Neuronal stem cell (in vitro differentiated cells): ENCODE measurements at regions not wholly inside any gene's neighbourhood (a gene's known extent, or its start where the extent isn't known, plus 50 kb on each side); places are given as distances from the start of the nearest gene placed in this dataset.
"Not testable (repeated sequence)": the region's sequence is repeated elsewhere in the genome, so short reads cannot be mapped to it uniquely, and the experiment has no call there.

Experiments used
- DNase-seq: peaks from one replicate; pipeline ENCODE4 v3.0.0-alpha.2; 2013; ENCODE audit warnings: low spot score
- H2AFZ ChIP-seq: one replicate; pipeline ENCODE4 v1.6.1; 2013; ENCODE audit warnings: mild to moderate bottlenecking, low read length, inconsistent platforms
- H2AK5ac ChIP-seq: 2 replicates; pipeline ENCODE4 v1.6.1; 2013; ENCODE audit warnings: low read depth, mild to moderate bottlenecking, inconsistent platforms, low read length, moderate library complexity, mixed read lengths
- H2BK120ac ChIP-seq: 2 replicates; pipeline ENCODE4 v1.6.1; 2013; ENCODE audit warnings: low read depth, mild to moderate bottlenecking, inconsistent platforms, low read length, moderate library complexity, mixed read lengths
- H2BK12ac ChIP-seq: one replicate; pipeline ENCODE4 v1.6.1; 2013; ENCODE audit warnings: low read length, inconsistent platforms
- H2BK15ac ChIP-seq: 2 replicates; pipeline ENCODE4 v1.6.1; 2013; ENCODE audit warnings: mild to moderate bottlenecking, low read length, inconsistent platforms, mixed read lengths
- H2BK5ac ChIP-seq: one replicate; pipeline ENCODE4 v1.6.1; 2013; ENCODE audit warnings: inconsistent platforms, mild to moderate bottlenecking, low read length, moderate library complexity
- H3K14ac ChIP-seq: one replicate; pipeline ENCODE4 v1.6.1; 2013; ENCODE audit warnings: low read length, inconsistent platforms
- H3K18ac ChIP-seq: 2 replicates; pipeline ENCODE4 v1.6.1; 2013; ENCODE audit warnings: low read length, inconsistent platforms
- H3K23ac ChIP-seq: 2 replicates; pipeline ENCODE4 v1.6.1; 2013; ENCODE audit warnings: low read depth, mild to moderate bottlenecking, mixed read lengths, low read length, inconsistent platforms; ENCODE audit not compliant: poor library complexity
- H3K27ac ChIP-seq: replicated peaks from 3 replicates; pipeline ENCODE4 v1.5.1; 2013; ENCODE audit warnings: low read length, inconsistent platforms
- H3K27me3 ChIP-seq, 3 experiments: 2 replicates each; pipeline ENCODE4 v1.6.1; 2013; ENCODE audit warnings: low read length in 3 of 3, mild to moderate bottlenecking in 2 of 3, inconsistent platforms in 1 of 3, low read depth in 1 of 3, mixed read lengths in 1 of 3, moderate library complexity in 1 of 3; ENCODE audit not compliant: control insufficient read depth in 3 of 3, insufficient read depth in 3 of 3
- H3K36me3 ChIP-seq, 2 donors: replicated peaks in 1 of 2; 2 replicates each; pipeline ENCODE4 v1.6.1; 2013; ENCODE audit warnings: low read length in 2 of 2; ENCODE audit not compliant: control insufficient read depth in 2 of 2, insufficient read depth in 2 of 2
- H3K4ac ChIP-seq: 2 replicates; pipeline ENCODE4 v1.6.1; 2013; ENCODE audit warnings: inconsistent platforms, mild to moderate bottlenecking, low read length, moderate library complexity
- H3K4me1 ChIP-seq, 2 donors: 1 replicate in 1 of 2; 2 replicates in 1 of 2; pipeline ENCODE4 v1.6.1; 2013; ENCODE audit warnings: low read length in 2 of 2, low read depth in 1 of 2; ENCODE audit not compliant: control insufficient read depth in 2 of 2, insufficient read depth in 1 of 2
- H3K4me2 ChIP-seq: one replicate; pipeline ENCODE4 v1.6.1; 2013; ENCODE audit warnings: mild to moderate bottlenecking, low read length, inconsistent platforms; ENCODE audit not compliant: insufficient read depth, poor library complexity, severe bottlenecking
- H3K4me3 ChIP-seq, 2 donors: 2 replicates each; pipeline ENCODE4 v1.5.1; 2013; ENCODE audit warnings: low read length in 2 of 2, mild to moderate bottlenecking in 2 of 2, inconsistent platforms in 1 of 2, moderate library complexity in 1 of 2
- H3K79me1 ChIP-seq: one replicate; pipeline ENCODE4 v1.6.1; 2013; ENCODE audit warnings: low read depth, mild to moderate bottlenecking, inconsistent platforms, low read length, moderate library complexity
- H3K9ac ChIP-seq: one replicate; pipeline ENCODE4 v1.6.1; 2013; ENCODE audit warnings: mild to moderate bottlenecking, low read depth, low read length, inconsistent platforms; ENCODE audit not compliant: poor library complexity
- H3K9me3 ChIP-seq, 2 donors: replicated peaks in 1 of 2; 2 replicates each; pipeline versions ENCODE3 to v1.6.1; 2013; ENCODE audit warnings: low read length in 2 of 2, mild to moderate bottlenecking in 2 of 2, inconsistent platforms in 1 of 2, low read depth in 1 of 2, mixed read lengths in 1 of 2, moderate library complexity in 1 of 2; ENCODE audit not compliant: control insufficient read depth in 2 of 2, insufficient read depth in 1 of 2
- H4K8ac ChIP-seq: one replicate; pipeline ENCODE4 v1.6.1; 2013; ENCODE audit warnings: low read depth, mild to moderate bottlenecking, inconsistent platforms, low read length, moderate library complexity
- H4K91ac ChIP-seq: one replicate; pipeline ENCODE4 v1.6.1; 2013; ENCODE audit warnings: low read length, low read depth, mild to moderate bottlenecking, inconsistent platforms; ENCODE audit not compliant: poor library complexity
- WGBS, 2 donors: extraction: QIAGEN DNeasy Blood & Tissue Kit; methylation state at CpG; one replicate each; pipeline ENCODE4 v1.1.7; 2013; ENCODE audit warnings: missing lambda C conversion rate in 2 of 2, mixed read lengths in 1 of 2; ENCODE audit not compliant: insufficient read length in 2 of 2, insufficient replicate concordance in 1 of 2; ENCODE audit errors: extremely low coverage in 2 of 2; 5-methylcytosine and 5-hydroxymethylcytosine counted together

DNA sequence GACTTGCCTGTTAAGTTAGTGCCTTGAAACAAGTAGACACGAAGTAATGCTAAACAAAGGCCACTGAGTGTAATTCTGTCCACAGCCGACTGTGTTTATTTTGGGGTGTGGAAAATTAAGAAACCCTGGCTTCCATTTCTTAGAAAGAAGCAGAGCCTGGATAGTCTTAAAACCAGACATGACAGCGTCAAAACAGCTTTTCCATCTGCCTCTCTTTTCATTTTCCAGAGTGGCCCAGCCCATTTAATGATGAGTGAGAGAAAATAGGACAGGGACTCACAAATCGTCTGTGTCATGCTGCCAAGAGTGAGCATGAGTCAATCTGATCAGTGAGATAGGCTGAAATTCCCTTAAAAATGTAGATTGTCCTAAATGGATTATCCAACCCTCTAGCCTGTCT, 485.9 kb downstream of the JRKL start:
- H3K9me3 ChIP-seq: no peaks in the 10 kb centered on the region
- no peak overlapping the region for H2AK5ac ChIP-seq
- no peaks in the 10 kb centered on the region for H3K79me1 ChIP-seq
- H3K4me1 ChIP-seq: no peaks in the 10 kb centered on the region
- H2BK5ac ChIP-seq: no peak overlapping the region
- no peak overlapping the region for H3K4me2 ChIP-seq
- no peak overlapping the region for H2BK15ac ChIP-seq
- WGBS, 2 donors: no CpG with 5 or more reads among the region's 4 CpGs
- H3K9ac ChIP-seq: no peak overlapping the region
- no peak overlapping the region for H4K8ac ChIP-seq
- H3K14ac ChIP-seq: no peak overlapping the region
- no peak overlapping the region for H2BK12ac ChIP-seq
- H2AFZ ChIP-seq: no peak overlapping the region
- no peak overlapping the region for H2BK120ac ChIP-seq
- H3K4me3 ChIP-seq: no peak overlapping the region
- H3K27me3 ChIP-seq: no peaks in the 10 kb centered on the region
- H3K27ac ChIP-seq: no peak overlapping the region
- no peak overlapping the region for H3K23ac ChIP-seq
- no peak overlapping the region for H4K91ac ChIP-seq
- H3K36me3 ChIP-seq: no peaks in the 10 kb centered on the region
- H3K18ac ChIP-seq: no peak overlapping the region
- H3K4ac ChIP-seq: no peak overlapping the region
- no peak for DNase-seq

DNA sequence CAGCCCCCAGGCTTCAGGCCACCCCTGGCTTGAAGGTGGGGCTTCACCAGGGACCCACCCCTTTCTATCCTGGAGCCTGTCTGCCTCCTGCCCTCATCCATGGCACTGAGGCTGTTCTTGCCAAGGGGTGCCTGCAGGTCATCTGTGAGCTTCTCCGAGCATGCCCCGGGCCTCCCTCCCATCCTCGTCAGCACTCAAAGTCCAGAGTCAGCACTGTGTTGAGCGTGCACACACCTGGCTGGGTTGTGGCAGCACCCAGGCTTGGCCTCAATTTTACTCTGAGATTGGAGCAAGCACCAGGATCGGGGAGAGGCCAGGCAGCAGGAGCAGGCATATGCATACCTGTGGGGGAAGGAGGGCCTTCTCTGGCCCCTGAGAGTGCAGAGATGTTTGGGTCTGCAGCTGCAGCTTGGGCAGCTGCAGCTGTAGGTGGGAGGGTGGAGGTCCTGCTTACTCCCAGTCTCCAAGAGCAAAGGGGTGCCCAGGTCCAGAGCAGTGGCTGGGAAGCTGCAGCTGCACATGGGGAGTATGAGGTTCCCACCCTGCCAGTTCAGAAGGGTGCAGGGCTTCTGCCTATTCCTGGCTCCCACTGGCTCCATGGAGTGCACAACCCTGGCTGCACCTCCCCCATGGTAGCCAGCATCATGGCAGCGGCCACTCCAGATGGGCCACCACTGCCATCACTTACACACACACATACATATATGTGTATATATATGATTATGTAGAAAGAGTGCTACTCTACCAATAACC, 488.7 kb downstream of the JRKL start:
- Histone ChIP-seq H2BK120ac (no peak overlapping the region), H4K8ac (no peak overlapping the region), H2BK12ac (no peak overlapping the region), H2AK5ac (no peak overlapping the region), H2BK5ac (no peak overlapping the region), H3K4me1 (no peaks in the 10 kb centered on the region), H2AFZ (no peak overlapping the region), H3K9me3 (peaks cover 0 to 1% of the 10 kb centered on the region in 2 donors), H3K27ac (no peak overlapping the region), H3K14ac (no peak overlapping the region), H3K36me3 (no peaks in the 10 kb centered on the region), H3K27me3 (no peaks in the 10 kb centered on the region), H3K18ac (no peak overlapping the region), H4K91ac (no peak overlapping the region), H2BK15ac (no peak overlapping the region), H3K4me3 (no peak overlapping the region), H3K4me2 (no peak overlapping the region), H3K4ac (no peak overlapping the region), H3K9ac (no peak overlapping the region), H3K79me1 (no peaks in the 10 kb centered on the region), H3K23ac (no peak overlapping the region)
- DNase-seq: no peak
- WGBS, 2 donors: no CpG with 5 or more reads among the region's 6 CpGs

DNA sequence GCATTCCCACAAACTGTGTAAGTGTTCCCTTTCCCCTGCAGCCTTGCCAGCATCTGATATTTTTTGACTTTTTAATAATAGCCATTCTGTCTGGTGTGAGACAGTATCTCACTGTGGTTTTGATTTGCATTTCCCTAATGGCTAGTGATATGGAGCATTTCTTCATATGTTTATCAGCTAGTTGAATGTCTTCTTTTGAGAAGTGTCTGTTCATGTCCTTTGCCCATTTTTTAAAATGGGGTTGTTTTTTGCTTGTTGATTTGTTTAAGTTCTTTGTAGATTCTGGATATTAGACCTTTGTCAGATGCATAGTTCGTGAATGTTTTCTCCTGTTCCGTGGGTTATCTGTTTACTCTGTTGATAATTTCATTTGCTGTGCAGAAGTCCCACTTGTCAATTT, 492.8 kb downstream of the JRKL start:
- not testable (repeated sequence) for H2AK5ac ChIP-seq, H2AFZ ChIP-seq, H3K9ac ChIP-seq, H3K4me3 ChIP-seq, H3K27me3 ChIP-seq, H3K4me1 ChIP-seq, H2BK5ac ChIP-seq, H3K23ac ChIP-seq, H3K18ac ChIP-seq, H3K14ac ChIP-seq, H4K91ac ChIP-seq, H4K8ac ChIP-seq, H3K36me3 ChIP-seq, H2BK120ac ChIP-seq, H3K27ac ChIP-seq, H2BK15ac ChIP-seq, H3K79me1 ChIP-seq, H3K9me3 ChIP-seq, H3K4ac ChIP-seq, H3K4me2 ChIP-seq, DNase-seq, H2BK12ac ChIP-seq
- no CpG with 5 or more reads among the region's 2 CpGs for WGBS, 2 donors

DNA sequence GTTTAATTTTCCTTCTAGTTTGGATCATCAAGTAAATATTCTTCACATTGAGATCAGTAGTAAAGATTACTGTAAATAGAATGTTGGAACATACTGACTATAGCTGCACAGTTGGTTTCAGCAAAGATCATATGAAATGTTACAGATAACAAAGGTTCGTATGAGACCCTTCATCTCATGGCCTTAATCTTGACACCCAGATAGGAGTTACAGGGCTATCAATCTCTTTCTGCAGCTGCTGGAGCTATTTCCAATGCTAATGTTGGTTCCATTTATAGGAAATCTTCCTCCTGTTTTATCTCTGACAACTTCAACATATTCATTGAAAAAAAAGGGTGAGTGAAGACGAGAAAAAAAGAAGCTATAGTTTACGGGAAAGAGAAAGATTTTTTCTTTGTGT, 495.6 kb downstream of the JRKL start:
- Histone ChIP-seq H3K4me3 (no peak overlapping the region), H3K18ac (no peak overlapping the region), H3K27me3 (no peaks in the 10 kb centered on the region), H2AFZ (no peak overlapping the region), H3K9me3 (peaks cover 0 to 1% of the 10 kb centered on the region in 2 donors), H3K4ac (no peak overlapping the region), H2BK5ac (no peak overlapping the region), H3K4me2 (no peak overlapping the region), H3K36me3 (no peaks in the 10 kb centered on the region), H3K14ac (no peak overlapping the region), H4K8ac (no peak overlapping the region), H3K27ac (no peak overlapping the region), H4K91ac (no peak overlapping the region), H2BK120ac (no peak overlapping the region), H3K9ac (no peak overlapping the region), H2AK5ac (no peak overlapping the region), H3K23ac (no peak overlapping the region), H3K4me1 (no peaks in the 10 kb centered on the region), H2BK15ac (no peak overlapping the region), H3K79me1 (no peaks in the 10 kb centered on the region), H2BK12ac (no peak overlapping the region)
- WGBS, 2 donors: 100% methylated on average over 1 of the region's 3 CpGs; no CpG with 5 or more reads in 1 of the 2 donors
- no peak for DNase-seq
